DMS153 treated with DMSO at 0.1 percent for 48 hours (cell line): ENCODE measurements at regions not wholly inside any gene's neighbourhood (a gene's known extent, or its start where the extent isn't known, plus 50 kb on each side); places are given as distances from the start of the nearest gene placed in this dataset.

Experiments
- DNase-seq: peaks from one replicate; lab custom pipeline; 2025; ENCODE audit not compliant: unreplicated experiment; lab: John Stamatoyannopoulos, UW

GRCh38 chr16:48836636-48837035 lies 226.7 kb upstream of the N4BP1 start:
- DNase-seq: no peak

- DNase-seq: no peak
Observed at GRCh38 chr16:48836067-48836466, 226.1 kb upstream of the N4BP1 start.

- no peak for DNase-seq
Observed at GRCh38 chr16:48834576-48834975, 224.6 kb upstream of the N4BP1 start.

- no peak for DNase-seq
Observed at GRCh38 chr16:48833461-48833860, 223.5 kb upstream of the N4BP1 start.

- DNase-seq: no peak
Observed at GRCh38 chr16:48831076-48831722, 221.2 kb upstream of the N4BP1 start.

GRCh38 chr16:48829336-48830310 lies 219.6 kb upstream of the N4BP1 start:
- DNase-seq: no peak

- DNase-seq: no peak
Observed at GRCh38 chr16:48824271-48824670, 214.3 kb upstream of the N4BP1 start.

GRCh38 chr16:48822431-48822830 lies 212.5 kb upstream of the N4BP1 start:
- DNase-seq: no peak

- DNase-seq: no peak
Observed at GRCh38 chr16:48820379-48820778, 210.4 kb upstream of the N4BP1 start.

- no peak for DNase-seq
Observed at GRCh38 chr16:48818257-48818656, 208.3 kb upstream of the N4BP1 start.

GRCh38 chr16:48817032-48817431 lies 207.1 kb upstream of the N4BP1 start:
- no peak for DNase-seq

- no peak for DNase-seq
Observed at GRCh38 chr16:48816393-48816792, 206.4 kb upstream of the N4BP1 start.

GRCh38 chr16:48814994-48815393 lies 205.0 kb upstream of the N4BP1 start:
- DNase-seq: no peak

- no peak for DNase-seq
Observed at GRCh38 chr16:48813485-48813884, 203.5 kb upstream of the N4BP1 start.

- no peak for DNase-seq
Observed at GRCh38 chr16:48812856-48813255, 202.9 kb upstream of the N4BP1 start.

GRCh38 chr16:48811478-48811877 lies 201.5 kb upstream of the N4BP1 start:
- DNase-seq: no peak

GRCh38 chr16:48810803-48811453 lies 200.9 kb upstream of the N4BP1 start:
- no peak for DNase-seq

- DNase-seq: no peak
Observed at GRCh38 chr16:48810436-48810802, 200.4 kb upstream of the N4BP1 start.

GRCh38 chr16:48790151-48790550 lies 180.2 kb upstream of the N4BP1 start:
- DNase-seq: no peak

GRCh38 chr16:48788475-48788874 lies 178.5 kb upstream of the N4BP1 start:
- no peak for DNase-seq

- DNase-seq: no peak
Observed at GRCh38 chr16:48745541-48745940, 135.6 kb upstream of the N4BP1 start.

- no peak for DNase-seq
Observed at GRCh38 chr16:48740964-48741363, 131.0 kb upstream of the N4BP1 start.
